HG03442 (cell line): ENCODE measurements at regions not wholly inside any gene's neighbourhood (a gene's known extent, or its start where the extent isn't known, plus 50 kb on each side); places are given as distances from the start of the nearest gene placed in this dataset.
"Not testable (repeated sequence)": the region's sequence is repeated elsewhere in the genome, so short reads cannot be mapped to it uniquely, and the experiment has no call there.

Experiments
- ATAC-seq: cut with Tn5 transposase; IDR thresholded peaks from one replicate; pipeline ENCODE4 v1.9.1; 2021; ENCODE audit warnings: mild to moderate bottlenecking, moderate library complexity; ENCODE audit not compliant: unreplicated experiment

- ATAC-seq, result no peak
Observed at GRCh38 chr13:59064042-59064441, 1099.7 kb downstream of the DIAPH3 start.

GRCh38 chr13:59076386-59076785 lies 1087.3 kb downstream of the DIAPH3 start:
- not testable (repeated sequence) for ATAC-seq

DNA sequence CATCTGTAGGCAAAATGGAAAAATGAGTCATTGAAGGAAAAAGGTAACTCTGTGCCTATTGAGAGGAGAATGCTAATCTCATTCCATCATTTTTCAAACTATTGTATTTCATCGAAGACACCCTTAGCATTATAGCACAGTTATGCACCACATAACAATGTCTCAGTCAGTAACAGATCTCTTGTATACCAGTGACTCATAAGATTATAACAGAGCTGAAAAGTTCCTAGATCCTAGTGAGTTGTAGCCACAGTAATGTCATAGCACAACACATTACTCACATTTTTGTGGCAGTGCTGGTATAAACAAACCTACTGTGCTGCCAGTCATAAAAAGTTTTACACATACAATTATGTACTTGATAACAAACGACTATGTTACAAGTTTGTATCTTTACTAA lies 1077.6 kb downstream of the DIAPH3 start:
- no peak for ATAC-seq

DNA sequence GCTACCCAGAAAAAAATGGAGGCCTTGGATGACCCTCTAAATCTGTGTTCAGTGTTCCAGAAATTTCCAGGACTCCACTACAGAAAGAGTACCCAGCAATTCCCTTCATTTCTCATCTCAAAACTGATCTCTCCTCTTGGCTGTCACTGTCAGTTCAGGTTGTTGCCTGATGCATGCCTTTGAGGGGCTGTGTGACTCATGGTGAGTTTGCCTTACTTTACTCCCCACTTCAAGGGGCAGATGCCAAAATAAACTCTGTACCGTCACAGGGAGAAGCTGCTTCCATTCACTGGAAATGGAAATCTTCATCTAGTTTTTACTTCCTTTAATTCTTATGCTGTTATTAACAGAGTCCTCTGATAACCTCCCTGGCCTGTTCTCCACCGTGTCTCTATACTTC lies 1075.0 kb downstream of the DIAPH3 start:
- ATAC-seq, result no peak

DNA sequence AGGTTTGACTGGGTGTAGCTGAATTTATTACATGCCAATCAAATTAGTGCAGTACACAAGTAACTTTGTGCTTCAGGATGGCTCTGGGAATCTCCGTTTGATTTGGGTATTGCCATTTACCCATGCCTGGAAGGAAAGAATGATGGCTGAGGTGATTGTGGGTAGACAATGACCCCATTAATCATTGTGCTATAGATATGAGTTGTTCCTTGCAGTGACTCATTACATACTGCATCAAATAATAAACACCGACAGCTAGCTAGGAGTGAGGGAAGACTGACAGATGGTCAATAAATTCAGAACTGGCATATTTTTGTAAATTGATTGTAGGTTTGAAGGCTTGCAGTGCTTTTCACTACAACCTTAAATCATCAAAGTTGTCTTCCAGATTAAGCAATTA lies 1069.5 kb downstream of the DIAPH3 start:
- ATAC-seq, result no peak

DNA sequence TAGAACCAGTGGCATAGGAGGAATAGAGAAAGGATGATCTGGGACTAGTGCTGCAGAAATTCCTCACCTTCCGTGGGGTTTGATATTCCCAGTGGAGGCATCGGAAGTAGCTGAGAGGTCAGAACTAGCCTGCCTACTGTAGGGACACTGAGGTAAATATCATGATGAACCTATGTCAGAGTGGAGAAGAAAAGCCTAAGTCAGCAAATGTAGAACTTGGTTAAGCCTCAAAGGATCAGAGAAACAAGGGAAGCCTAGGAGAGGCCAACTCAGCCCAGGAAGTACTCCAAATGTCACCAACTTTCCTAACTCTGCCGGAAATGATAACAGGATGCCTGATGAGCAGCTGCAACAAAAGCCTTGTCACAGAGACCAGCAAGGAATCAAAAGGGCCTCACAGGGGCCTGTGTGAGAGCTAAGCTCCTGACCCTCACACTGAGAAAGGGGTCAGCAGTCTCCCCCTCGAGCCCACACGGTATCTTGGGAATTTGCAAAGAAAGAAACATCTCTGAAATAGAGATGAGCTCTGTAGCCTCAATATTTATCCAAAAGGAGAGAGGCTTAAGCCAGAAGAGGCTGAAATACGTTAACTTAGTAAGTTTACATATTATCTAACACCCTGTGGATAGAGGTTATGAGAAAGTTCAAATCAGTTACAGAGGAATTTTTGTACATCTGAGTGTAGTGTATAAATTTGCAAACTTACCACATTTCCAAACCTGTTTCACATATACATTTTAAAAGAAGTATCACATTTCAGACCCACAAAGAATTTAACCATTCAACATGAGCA lies 1064.3 kb downstream of the DIAPH3 start:
- ATAC-seq, result no peak

DNA sequence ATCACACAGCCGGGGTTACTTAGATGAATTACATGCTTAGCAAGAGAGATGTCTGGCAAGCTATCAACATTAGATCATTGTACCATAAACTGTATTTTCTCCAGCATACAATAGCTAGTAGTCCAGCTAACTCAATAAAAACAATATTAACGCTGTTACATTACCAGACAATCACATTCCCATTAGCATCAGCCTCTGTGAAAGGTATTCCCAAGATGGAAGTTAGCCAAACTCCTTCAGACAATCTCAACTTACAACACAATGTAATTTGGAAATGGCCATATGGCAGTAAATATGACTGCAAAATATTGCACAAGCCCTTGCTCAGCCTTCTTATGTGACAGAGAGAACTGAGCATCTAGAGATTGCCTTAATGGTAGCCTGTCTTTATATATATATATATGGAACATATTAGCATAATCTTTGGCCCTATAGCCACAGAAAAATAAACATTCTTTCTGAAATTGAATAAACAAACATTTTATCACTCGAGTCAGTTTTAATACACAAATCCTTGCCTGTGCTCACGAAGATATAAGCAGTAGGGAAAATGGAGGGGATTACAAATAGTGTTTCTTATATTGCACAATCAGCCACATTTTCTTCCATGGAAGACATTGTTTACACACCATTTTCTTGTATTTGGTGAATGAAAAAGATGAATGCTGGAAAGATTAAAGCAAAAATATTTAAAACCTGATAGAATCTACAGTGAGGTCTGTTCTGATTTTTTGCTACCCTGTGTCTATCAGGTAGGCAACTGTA lies 1060.5 kb downstream of the DIAPH3 start:
- ATAC-seq, result no peak

DNA sequence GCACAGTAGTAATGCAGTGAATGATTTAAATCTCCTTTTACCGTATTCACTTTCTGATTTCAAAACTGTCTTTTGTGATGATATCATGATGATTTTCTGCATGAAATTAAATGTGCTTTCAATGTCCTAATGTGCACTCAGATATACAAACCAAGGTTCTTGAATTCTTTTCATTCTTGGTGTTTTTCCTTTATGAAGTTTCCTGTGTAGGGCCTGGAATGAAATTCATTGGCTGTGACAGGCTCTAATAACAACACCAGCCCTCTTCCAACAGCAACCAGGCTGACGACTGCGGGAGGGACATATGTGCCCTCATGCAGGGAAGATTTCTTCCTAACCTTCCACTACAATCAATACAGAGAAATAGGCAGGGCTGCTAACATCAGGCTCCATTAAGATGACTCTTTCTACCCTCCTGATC lies 1052.0 kb downstream of the DIAPH3 start:
- no peak for ATAC-seq

- no peak for ATAC-seq
Observed at GRCh38 chr13:59112221-59112718, 1051.5 kb downstream of the DIAPH3 start.

- no peak for ATAC-seq
Observed at GRCh38 chr13:59119475-59119874, 1044.3 kb downstream of the DIAPH3 start.

DNA sequence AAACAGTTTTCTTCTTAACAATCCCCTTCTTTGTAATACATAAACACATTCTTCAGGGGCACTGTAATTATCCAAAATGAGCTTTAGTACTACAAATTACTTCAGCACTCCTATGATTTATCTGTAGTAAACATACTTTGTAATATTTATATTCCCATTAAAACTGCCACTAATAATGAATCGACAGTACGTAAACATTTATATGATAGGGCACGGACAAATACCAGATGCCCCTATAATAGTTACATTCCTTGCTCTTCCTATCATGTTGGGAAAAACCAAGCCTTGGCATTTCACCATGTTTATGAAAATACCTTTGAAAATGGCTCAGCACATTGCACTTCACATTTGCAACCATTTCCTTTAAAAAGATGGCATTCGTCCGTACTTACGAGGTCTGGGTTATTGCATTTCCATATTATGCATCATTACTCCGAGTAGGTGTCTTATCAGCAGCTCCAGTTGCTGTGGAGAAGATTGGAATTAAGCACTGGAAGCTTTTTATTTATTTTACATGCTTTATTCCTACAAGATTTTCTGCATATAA lies 1043.4 kb downstream of the DIAPH3 start:
- ATAC-seq, result no peak

DNA sequence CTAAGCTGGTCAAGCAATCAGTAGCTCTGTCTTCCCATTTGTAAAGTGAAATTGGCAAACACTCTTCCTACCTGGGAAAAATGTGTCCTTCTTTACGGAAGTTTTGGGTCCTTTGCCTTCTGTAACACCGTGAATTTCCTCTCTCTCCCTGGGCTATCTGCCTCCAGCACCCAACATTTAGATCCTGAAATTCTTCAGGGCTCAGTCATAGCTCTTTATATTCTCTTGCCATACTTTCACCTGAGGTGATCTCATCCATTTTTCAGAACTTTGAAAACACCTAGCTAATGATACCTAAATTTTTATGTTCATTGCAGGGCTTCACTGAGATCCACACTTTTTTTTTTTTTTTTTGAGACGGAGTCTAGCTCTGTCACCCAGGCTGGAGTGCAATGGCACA lies 1042.2 kb downstream of the DIAPH3 start:
- ATAC-seq, result no peak

DNA sequence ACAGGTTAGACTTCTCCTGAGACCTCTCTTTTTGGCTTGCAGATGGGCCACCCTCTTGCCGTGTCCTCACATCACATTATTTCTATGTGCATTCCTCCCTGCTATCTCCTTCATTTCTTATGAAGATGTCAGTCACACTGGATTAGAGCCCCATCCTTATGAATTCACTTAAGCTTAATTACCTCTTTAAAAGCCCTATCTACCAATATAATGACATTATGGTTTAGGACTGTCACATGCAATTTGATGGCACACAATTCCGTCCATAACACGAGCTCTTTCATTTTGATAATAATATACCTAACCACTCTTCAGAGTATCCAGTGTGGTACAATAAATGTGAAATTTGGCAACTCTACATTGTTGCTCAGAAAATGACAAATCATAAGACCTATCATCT lies 1037.3 kb downstream of the DIAPH3 start:
- ATAC-seq, result no peak

DNA sequence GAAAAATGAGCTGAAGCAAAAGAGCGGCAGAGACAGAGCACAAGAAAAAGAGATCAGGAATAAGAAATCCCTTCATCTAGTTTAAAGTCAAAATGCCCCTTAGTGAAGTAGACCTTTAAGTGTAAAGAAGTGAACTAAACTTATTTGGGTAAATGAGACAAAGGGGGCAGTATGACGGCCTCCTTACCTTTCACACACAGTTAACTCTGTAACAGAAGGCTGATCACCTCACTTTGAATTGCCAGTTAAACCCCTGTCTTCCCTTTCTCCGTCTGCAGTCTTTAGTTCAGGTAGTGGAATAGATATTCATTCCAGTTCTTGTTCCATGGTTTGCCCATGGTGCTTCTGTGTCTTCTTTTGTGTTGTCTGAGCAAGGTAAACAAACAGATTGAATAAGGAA lies 1029.8 kb downstream of the DIAPH3 start:
- ATAC-seq, result no peak

GRCh38 chr13:59144700-59145099 lies 1019.0 kb downstream of the DIAPH3 start:
- ATAC-seq, result no peak

DNA sequence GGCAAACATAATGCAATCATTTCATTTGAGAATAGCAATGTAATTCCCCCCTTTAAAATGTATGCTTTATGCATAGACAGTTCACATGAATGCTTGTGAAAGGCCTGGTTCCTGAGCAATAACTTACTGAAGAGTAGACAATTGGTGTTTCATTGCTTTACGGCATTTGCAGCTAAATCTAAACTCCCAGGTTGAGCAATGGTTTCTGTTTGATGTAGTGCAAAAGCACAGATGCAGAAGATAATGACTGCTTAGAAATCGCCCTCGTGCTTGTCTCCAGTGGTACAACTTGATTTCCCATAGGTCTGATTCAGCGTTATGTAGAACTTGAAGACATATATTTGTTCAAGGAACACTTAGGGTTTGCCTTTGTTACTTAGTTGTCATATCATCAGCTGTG lies 1018.3 kb downstream of the DIAPH3 start:
- ATAC-seq, result no peak

DNA sequence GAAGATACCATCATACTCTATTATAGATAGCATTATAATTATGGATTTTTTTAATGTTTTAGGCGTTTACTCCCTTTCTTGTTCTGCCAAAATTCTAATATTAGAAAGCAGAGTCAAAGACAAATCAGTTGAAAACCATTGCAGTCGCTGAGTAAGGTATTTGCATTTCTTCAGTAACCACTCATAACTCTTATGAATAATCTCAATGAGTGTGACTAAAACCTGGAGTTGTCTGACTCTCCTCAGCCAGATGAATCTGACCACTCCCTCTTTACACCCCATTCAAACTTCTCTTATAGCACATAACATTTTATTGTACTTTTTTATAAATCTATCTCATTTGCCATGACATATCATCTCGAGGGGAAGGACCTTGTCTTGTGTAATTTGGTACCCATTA lies 1006.5 kb downstream of the DIAPH3 start:
- ATAC-seq, result no peak

GRCh38 chr13:59166174-59166573 lies 997.6 kb downstream of the DIAPH3 start:
- ATAC-seq, result no peak

DNA sequence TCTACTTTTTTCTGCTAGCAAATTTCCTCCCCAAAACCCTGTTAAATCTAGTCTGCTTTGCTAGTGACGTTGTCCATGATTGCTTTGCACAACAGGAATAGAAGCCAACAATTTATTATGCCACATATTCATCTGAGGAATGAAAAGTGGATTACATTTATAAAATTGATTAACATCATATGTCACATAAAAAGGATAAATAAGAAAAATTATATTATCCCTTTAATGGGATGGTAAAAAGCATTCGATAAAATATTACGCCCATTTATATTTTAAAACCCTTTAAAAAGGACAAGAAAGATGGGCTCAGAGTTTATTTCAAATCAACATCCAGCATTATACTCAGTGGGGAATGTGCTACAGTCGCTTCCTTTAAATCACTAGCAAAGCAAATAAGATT lies 991.7 kb downstream of the DIAPH3 start:
- ATAC-seq, result no peak

DNA sequence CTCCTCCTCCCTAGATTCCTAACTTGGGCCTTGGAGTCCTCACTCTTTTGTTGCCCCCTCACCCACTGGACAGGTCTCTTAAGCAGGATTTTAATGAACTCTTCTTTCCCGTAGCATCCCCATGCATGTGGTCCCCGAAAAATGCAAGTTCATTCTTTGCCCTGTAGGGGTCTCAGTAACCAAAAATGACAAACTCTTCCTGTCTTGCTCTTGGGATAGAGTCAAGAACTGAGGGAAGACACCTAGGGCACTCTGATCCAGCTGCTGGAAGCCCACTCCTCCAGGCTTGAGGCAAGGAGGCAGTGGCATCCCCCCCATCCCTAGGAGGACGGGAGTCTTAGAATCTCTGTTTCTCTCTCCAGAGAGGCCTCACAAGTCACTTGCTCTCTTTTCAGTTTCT lies 987.0 kb downstream of the DIAPH3 start:
- peak; percentile 53 for ATAC-seq

GRCh38 chr13:59178344-59178743 lies 985.4 kb downstream of the DIAPH3 start:
- ATAC-seq, result no peak

DNA sequence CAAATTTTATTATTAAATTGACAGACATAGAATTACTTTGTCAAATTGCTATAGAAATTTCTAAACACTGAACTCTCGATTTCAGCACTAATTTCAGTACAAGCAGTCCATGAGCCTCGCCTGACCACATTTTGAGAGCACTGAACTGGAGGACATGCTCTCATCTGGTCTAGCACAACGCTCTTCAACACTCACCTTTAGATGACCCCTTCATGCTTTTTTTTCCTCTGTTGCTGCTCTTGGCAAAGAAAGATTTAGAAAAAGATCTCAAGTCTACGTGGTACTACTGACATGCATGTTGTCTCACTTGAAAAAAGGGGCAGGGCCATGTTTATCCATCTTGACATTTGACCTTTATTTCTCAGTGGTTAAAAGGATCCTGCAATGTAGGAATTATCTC lies 981.5 kb downstream of the DIAPH3 start:
- no peak for ATAC-seq
